Loucy (cell line): ENCODE measurements at regions not wholly inside any gene's neighbourhood (a gene's known extent, or its start where the extent isn't known, plus 50 kb on each side); places are given as distances from the start of the nearest gene placed in this dataset.

ENCODE experiments used
- H2AFZ ChIP-seq: fragments of 200-600 bp; sonication (generic); 2 replicates; pipeline ENCODE4 v1.6.0; 2016; ENCODE audit warnings: antibody characterized with exemption, mild to moderate bottlenecking, low read length, moderate library complexity
- H3F3A ChIP-seq: fragments of 200-600 bp; 2 replicates; pipeline ENCODE4 v1.6.0; 2016; ENCODE audit warnings: antibody characterized with exemption, low read depth, mild to moderate bottlenecking
- H3K27me3 ChIP-seq: fragments of 200-600 bp; sonication (generic); 2 replicates; pipeline ENCODE4 v1.6.1; 2014; ENCODE audit warnings: low read length, mild to moderate bottlenecking; ENCODE audit not compliant: insufficient read depth, poor library complexity, severe bottlenecking
- H3K36me3 ChIP-seq: fragments of 200-600 bp; sonication (generic); 2 replicates; pipeline ENCODE4 v1.6.1; 2016; ENCODE audit warnings: low read length; ENCODE audit not compliant: insufficient read depth
- H3K4me1 ChIP-seq: fragments of 200-600 bp; sonication (generic); 2 replicates; pipeline ENCODE4 v1.5.1; 2014; ENCODE audit warnings: low read length, mild to moderate bottlenecking; ENCODE audit not compliant: insufficient read depth, poor library complexity, severe bottlenecking
- H3K4me2 ChIP-seq: fragments of 200-600 bp; sonication (generic); 2 replicates; pipeline ENCODE4 v1.6.0; 2014; ENCODE audit warnings: antibody characterized with exemption, low read length, low read depth, mild to moderate bottlenecking; ENCODE audit not compliant: poor library complexity, severe bottlenecking
- H3K4me3 ChIP-seq: fragments of 200-600 bp; sonication (generic); 2 replicates; pipeline ENCODE4 v1.5.1; 2014; ENCODE audit warnings: low read length, mild to moderate bottlenecking, mixed read lengths; ENCODE audit not compliant: poor library complexity, severe bottlenecking
- H3K79me2 ChIP-seq: fragments of 200-600 bp; sonication (generic); 2 replicates; pipeline ENCODE4 v1.6.1; 2014; ENCODE audit warnings: low read length; ENCODE audit not compliant: insufficient read depth
- H3K9ac ChIP-seq: fragments of 200-600 bp; sonication (generic); 2 replicates; pipeline ENCODE4 v1.6.0; 2014; ENCODE audit warnings: mild to moderate bottlenecking, low read depth, low read length, moderate library complexity; ENCODE audit not compliant: poor library complexity, severe bottlenecking
- H3K9me2 ChIP-seq: fragments of 200-600 bp; sonication (generic); replicated peaks from 2 replicates; pipeline ENCODE4 v1.6.1; 2016; ENCODE audit warnings: low read depth, low read length, mixed read lengths
- H3K9me3 ChIP-seq: fragments of 200-600 bp; sonication (generic); 2 replicates; pipeline ENCODE4 v1.6.1; 2014; ENCODE audit warnings: mild to moderate bottlenecking, antibody characterized with exemption, low read length, low read depth; ENCODE audit not compliant: insufficient read depth
- H4K20me1 ChIP-seq: fragments of 200-600 bp; sonication (generic); 2 replicates; pipeline ENCODE4 v1.6.0; 2014; ENCODE audit warnings: antibody characterized with exemption, low read length, mild to moderate bottlenecking; ENCODE audit not compliant: insufficient read depth, poor library complexity, severe bottlenecking
- EZH2phosphoT487 ChIP-seq: fragments of 200-600 bp; IDR thresholded peaks from 2 replicates; pipeline ENCODE4 v1.6.1; 2018; ENCODE audit warnings: antibody characterized with exemption, mild to moderate bottlenecking, moderate library complexity, borderline replicate concordance
- TF ChIP-seq, protein P1 (sequence below): fragments of 200-600 bp; sonication (generic); conservative IDR thresholded peaks from 2 replicates; pipeline ENCODE4 v1.5.1; 2014; ENCODE audit warnings: mild to moderate bottlenecking, antibody characterized with exemption, low read length

DNA sequence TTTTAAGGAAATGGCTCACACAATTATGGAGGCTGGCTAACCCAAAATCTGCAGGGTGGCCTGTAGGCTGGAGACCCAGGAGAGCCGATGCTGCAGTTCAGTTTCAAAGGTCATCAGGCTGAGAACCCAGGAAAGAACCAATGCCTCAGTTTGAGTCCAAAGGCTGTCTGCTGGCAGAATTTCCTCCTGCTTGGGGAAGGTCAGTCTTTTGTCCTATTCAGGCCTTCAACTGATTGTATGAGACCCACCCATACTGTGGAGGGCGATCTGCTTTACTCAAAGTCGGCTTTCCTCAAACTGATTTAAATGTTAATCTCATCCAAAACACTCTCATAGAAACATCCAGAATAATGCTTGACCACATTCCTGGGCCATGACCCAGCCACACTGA, 189.7 kb upstream of the CDYL start:
- H3K9me3 ChIP-seq = no peaks in the 10 kb centered on the region; the same call in 1 of the 2 replicates
- H3K4me3 ChIP-seq = no peak overlapping the region
- H3K36me3 ChIP-seq = no peaks in the 10 kb centered on the region
- no peak overlapping the region for H3K9ac ChIP-seq
- no peak overlapping the region for H3K4me2 ChIP-seq
- no peaks in the 10 kb centered on the region for H4K20me1 ChIP-seq
- H3K4me1 ChIP-seq = no peaks in the 10 kb centered on the region
- H3F3A ChIP-seq = no peaks in the 10 kb centered on the region
- H3K9me2 ChIP-seq = no peaks in the 10 kb centered on the region
- H2AFZ ChIP-seq = no peak overlapping the region
- no peaks in the 10 kb centered on the region for H3K27me3 ChIP-seq
- no peak for TF ChIP-seq EZH2phosphoT487
- TF ChIP-seq, protein P1, sequence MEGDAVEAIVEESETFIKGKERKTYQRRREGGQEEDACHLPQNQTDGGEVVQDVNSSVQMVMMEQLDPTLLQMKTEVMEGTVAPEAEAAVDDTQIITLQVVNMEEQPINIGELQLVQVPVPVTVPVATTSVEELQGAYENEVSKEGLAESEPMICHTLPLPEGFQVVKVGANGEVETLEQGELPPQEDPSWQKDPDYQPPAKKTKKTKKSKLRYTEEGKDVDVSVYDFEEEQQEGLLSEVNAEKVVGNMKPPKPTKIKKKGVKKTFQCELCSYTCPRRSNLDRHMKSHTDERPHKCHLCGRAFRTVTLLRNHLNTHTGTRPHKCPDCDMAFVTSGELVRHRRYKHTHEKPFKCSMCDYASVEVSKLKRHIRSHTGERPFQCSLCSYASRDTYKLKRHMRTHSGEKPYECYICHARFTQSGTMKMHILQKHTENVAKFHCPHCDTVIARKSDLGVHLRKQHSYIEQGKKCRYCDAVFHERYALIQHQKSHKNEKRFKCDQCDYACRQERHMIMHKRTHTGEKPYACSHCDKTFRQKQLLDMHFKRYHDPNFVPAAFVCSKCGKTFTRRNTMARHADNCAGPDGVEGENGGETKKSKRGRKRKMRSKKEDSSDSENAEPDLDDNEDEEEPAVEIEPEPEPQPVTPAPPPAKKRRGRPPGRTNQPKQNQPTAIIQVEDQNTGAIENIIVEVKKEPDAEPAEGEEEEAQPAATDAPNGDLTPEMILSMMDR = no peak
- H3K79me2 ChIP-seq = no peaks in the 10 kb centered on the region

DNA sequence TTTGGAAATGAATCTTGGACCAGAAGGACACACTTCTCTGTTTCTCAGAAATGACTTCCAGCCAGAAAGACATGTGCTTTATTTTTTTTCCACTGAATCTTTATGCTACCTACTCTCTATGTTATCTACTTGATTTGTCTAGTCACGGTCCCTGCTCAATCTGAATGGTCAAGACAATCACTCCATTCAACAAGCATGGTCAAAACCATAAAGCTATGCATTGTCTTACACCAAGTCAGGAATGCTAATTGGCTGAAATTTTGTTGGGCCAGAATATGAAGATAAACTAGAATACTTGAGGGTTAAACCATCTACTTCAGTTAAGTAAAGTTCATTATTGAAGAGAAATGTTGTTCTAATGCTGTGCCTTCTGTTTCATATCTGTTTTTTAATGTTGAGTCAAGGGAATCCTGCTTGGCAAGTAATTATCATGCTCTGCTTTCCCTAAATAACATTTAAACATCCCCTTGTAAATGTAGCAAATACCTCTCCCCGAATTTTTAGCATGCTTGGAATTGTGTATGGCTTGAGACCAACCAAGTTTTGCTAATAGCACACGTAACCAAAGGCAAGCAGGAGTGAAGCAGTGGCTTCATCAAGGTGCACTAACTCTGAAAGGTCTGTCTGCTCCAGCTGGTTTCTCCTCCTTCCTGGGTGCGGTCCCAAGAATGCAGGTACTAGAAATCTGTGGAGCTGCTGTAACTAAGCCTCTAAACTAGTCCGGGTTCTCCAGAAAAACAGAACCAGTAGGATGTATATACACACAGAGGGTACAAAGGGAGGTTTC, 190.3 kb upstream of the CDYL start:
- Histone ChIP-seq H3K9ac (no peak overlapping the region), H3F3A (no peaks in the 10 kb centered on the region), H3K36me3 (no peaks in the 10 kb centered on the region), H3K79me2 (no peaks in the 10 kb centered on the region), H3K9me2 (no peaks in the 10 kb centered on the region), H3K4me1 (no peaks in the 10 kb centered on the region), H3K4me2 (no peak overlapping the region), H3K27me3 (no peaks in the 10 kb centered on the region), H3K9me3 (no peaks in the 10 kb centered on the region; the same call in 1 of the 2 replicates), H3K4me3 (no peak overlapping the region), H2AFZ (no peak overlapping the region), H4K20me1 (no peaks in the 10 kb centered on the region)
- TF ChIP-seq, protein P1 = no peak
- TF ChIP-seq EZH2phosphoT487 = no peak

DNA sequence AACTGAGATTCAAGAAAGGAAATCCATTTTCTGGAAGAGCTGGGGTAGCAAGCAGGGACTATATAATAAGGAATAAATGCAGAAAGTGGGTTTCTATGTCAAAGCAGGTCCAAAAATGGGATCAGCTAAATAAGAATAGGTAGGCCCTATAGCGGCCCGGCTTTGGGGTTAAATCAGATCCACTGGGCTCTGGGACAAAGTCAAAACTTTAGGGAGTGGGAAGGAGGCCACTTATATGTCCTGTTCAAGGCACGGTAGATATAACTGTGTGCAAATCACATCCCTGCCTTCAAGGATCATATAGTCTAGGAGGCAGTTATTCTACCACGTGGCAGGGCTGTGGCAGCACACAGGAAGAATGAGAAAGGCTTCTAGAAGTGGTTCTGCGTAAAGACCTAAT, 191.4 kb upstream of the CDYL start:
- TF ChIP-seq EZH2phosphoT487 = no peak
- TF ChIP-seq, protein P1 = no peak
- Histone ChIP-seq H3K79me2 (no peaks in the 10 kb centered on the region), H2AFZ (no peak overlapping the region), H3F3A (no peaks in the 10 kb centered on the region), H3K9me3 (no peaks in the 10 kb centered on the region; the same call in 1 of the 2 replicates), H3K4me3 (no peak overlapping the region), H3K4me2 (no peak overlapping the region), H3K9me2 (no peaks in the 10 kb centered on the region), H3K4me1 (no peaks in the 10 kb centered on the region), H4K20me1 (no peaks in the 10 kb centered on the region), H3K36me3 (no peaks in the 10 kb centered on the region), H3K27me3 (no peaks in the 10 kb centered on the region), H3K9ac (no peak overlapping the region)
